GM20000 (cell line): ENCODE measurements at regions not wholly inside any gene's neighbourhood (a gene's known extent, or its start where the extent isn't known, plus 50 kb on each side); places are given as distances from the start of the nearest gene placed in this dataset.

Experiments
- DNase-seq: peaks from one replicate; pipeline ENCODE4 v3.0.0; 2012; ENCODE audit warnings: low spot score
- CTCF ChIP-seq: IDR thresholded peaks from 2 replicates; pipeline ENCODE4 v1.5.1; 2012; ENCODE audit warnings: mild to moderate bottlenecking, control low read depth; ENCODE audit errors: extremely low read depth, missing control alignments

GRCh38 chrX:4277122-4277521, 563.7 kb upstream of the PRKX start:
- no peak for DNase-seq

GRCh38 chrX:4268676-4269075, 555.2 kb upstream of the PRKX start:
- no peak for DNase-seq

More at GRCh38 chrX:4277122-4277521, 563.7 kb upstream of the PRKX start:
- TF ChIP-seq CTCF: no peak

GRCh38 chrX:4265036-4265435, 551.6 kb upstream of the PRKX start:
- no peak for DNase-seq
- TF ChIP-seq CTCF: no peak

More at GRCh38 chrX:4268676-4269075, 555.2 kb upstream of the PRKX start:
- TF ChIP-seq CTCF: no peak

- no peak for TF ChIP-seq CTCF
- no peak for DNase-seq
Observed at GRCh38 chrX:4263030-4263803, 549.8 kb upstream of the PRKX start.

- DNase-seq: no peak
- no peak for TF ChIP-seq CTCF
Observed at GRCh38 chrX:4253092-4253491, 539.6 kb upstream of the PRKX start.

- no peak for DNase-seq
- TF ChIP-seq CTCF: no peak
Observed at GRCh38 chrX:4249401-4249800, 536.0 kb upstream of the PRKX start.

GRCh38 chrX:4243759-4244158, 530.3 kb upstream of the PRKX start:
- TF ChIP-seq CTCF: no peak
- DNase-seq: no peak
